HG02852 (cell line): ENCODE measurements at regions not wholly inside any gene's neighbourhood (a gene's known extent, or its start where the extent isn't known, plus 50 kb on each side); places are given as distances from the start of the nearest gene placed in this dataset.

Source experiments
- ATAC-seq: cut with Tn5 transposase; IDR thresholded peaks from one replicate; pipeline ENCODE4 v1.9.1; 2021; ENCODE audit warnings: mild to moderate bottlenecking, moderate library complexity; ENCODE audit not compliant: unreplicated experiment

DNA sequence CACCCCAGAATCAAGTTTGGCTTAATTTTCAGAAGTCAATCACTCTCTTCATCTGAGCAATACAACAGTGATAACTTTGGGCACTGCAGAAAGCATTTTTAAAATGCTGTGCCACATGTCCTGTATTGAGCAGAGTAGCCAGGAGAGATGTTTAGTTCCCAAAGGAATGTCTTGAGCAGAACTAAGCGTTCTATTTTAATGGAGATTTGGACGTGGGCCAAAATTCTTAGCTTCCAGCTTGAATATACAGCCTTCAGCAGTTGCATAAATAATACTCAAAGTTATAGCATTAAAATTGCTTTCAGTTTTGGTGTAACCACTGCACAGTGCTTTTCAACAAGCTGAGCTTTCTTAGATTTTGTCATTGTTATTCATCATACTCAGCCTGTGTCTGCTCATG is 679.2 kb downstream of the NLGN4X start:
- no peak for ATAC-seq

DNA sequence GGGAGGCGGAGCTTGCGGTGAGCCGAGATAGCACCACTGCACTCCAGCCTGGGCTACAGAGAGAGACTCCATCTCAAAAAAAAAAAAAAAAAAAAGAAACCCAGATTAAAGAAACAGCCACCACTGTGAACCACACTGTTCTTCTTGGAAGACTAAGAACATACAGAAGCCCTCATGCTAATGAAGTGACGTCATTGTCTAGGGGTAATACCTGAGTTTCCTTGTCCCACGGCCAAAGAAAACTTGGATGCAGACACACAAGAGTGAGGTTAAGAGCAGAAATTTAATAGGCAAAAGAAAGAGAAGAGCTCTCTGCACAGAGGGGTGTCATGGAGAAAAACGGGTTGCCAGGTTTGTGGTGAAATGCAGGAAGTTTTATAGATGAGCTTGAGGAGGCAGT is 691.6 kb downstream of the NLGN4X start:
- ATAC-seq = no peak

DNA sequence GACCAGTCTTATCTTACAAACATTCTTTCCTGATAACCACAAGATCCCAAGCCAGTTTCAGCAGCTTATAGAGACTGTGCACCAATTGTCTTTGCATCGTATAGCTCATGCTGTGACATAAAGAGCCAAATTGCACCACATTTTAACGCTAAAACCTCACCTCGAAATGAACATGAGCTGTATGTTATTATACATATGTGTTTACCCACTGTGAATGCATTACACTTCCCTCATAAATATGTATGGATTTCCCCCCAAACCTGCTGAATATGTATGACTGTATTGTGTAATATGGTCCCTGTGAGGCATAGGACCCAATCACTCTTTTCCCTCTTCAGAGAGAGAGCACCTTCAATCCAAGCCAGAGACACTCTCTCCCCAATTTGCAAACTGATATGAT is 692.4 kb downstream of the NLGN4X start:
- no peak for ATAC-seq

DNA sequence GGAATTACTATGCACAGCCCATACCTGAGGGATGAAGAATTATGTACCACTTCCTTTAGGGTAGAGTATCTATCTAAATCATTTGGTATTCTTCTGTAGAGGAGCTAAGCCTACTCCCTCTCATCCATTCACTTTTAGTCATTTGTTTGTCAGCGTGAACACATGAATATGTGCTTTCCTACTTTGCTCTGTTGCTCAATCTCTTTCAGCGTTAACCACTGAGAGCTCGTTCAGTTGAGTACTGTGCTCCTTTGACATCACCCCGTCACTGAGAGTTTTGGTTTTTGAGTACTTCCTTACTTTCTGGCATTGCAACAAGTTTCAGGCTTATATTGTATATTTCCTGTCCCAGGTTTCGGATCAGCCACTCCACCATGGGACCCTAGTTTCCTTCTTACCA is 700.6 kb downstream of the NLGN4X start:
- ATAC-seq = no peak

DNA sequence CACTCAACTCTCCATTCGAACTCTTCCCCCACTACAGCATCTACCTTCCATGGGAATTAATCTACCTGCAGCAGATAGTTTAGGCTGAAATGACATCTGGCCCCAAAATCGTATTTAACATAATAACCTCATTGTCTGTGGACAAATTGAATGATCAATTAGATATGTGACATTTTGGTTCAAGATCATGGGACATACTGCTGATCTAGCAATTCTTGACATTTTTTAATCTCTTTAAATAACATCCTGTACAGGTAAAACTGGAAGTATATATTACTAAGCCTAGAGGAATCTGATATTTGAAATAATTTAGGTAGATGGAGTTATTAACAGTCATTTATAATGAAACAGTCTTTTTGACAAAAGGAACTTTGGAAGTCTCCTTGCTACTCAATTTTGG is 702.5 kb downstream of the NLGN4X start:
- no peak for ATAC-seq

DNA sequence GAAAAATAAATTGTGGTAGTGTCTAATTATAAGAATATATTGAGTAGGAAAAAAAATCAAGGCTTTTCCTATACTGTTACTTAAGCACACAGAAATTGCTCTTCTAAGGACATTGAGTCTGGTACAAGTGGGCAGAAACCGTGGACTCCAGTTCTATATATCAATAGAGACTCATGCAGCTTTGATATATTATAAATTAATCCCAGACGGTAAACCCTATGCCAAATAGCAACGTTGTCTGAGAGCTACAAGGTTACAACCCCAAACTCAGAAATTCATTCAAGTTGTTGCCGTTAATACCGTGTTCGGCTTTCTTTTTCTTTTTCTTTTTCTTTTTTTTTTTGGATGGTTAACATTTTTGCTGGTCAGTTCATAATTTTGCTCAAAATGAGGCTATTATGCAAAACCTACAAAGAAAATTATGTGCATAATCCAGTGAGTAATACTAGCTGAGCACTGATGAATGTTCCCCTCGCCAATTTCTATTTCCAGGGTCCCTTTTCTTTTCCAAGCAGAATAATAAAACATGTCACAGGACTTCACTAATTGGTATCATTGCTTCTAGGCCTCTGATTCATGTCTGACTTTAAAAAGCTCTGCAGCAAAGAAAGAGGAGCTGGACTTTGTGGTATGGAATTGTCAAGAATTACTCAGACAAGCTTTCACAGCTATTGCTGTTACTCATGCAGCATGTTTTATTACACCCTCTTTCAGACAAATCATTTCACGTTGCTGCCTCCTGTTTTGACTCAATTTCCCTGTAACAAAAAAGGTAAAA is 737.7 kb downstream of the NLGN4X start:
- no peak for ATAC-seq

DNA sequence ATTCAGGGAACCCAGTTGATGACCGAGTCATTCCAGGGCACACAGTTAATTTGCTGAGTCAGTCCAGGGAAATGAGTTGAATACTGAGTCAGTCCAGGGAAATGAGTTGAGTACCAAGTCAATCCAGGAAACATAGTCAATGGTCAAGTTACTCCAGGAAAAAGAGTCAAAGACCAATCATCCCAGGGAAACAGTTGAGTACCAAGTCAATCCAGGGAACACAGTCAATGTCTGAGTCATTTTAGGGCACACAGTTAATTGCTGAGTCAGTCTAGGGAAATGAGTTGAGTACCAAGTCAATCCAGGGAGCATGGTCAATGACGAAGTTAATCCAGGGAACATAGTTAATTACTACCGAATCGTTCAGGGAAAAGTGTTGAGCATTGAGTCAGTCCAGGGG is 754.4 kb downstream of the NLGN4X start:
- no peak for ATAC-seq

DNA sequence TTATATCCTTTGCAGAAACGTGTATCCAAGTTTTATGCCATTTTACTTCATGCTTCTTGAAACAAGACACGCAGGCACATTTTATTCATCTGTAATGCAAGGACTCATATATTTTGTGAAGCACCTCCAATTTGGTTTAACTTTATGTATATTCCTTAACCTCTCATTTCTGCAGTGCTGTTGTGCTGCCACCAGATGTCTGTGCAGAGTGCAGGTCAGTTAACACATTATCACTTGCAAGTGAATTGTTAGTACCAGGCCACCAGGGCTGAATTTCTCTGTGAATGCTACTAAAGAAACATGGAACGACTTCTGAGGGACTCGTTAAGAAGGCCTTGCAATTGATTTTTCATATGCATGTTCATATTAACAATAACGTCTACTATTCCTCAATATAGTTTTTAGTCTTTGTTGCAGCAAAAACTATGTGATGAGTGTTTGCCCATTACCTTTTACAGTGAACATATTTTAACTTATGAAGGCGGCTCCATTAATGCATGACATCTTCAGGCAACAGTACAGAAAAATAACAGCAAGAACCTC is 770.3 kb downstream of the NLGN4X start:
- ATAC-seq = no peak

DNA sequence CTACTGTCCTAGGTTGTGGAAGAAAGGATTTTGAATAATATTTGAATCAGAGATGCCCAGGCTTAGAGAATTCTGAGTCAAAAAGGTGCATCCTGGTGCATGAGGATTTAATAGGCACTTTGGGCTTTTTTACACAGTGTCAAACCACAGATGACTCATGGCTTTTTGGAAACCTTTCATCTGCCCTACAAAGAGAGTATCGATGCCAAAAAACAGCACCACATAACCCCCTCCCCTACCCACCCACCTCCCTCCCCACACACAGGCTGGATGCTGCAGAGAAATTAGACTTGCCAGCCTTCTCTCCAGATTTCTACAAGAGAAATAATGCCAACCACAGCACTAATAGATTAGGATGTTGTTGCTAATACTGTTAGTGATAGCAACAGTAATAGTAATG is 779.3 kb downstream of the NLGN4X start:
- no peak for ATAC-seq

DNA sequence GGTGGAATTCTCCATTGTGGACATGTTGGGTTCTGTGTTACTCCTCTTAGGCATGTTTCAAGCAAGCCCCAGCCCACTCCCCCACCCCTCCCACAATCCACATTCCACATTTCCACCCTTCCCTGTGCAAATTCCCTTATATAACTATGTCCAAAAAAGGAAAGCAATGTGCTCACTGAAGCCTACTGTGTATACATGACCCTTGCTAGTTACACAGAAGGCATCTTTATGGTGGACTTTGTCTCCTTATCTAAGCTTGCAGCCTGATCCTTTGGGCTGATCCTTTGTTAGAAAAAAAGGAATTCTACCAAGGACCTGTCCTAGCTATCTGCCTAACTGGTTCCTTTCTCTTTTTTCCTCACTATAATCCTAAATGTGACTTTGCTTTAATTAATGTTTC is 796.8 kb downstream of the NLGN4X start:
- ATAC-seq = no peak

DNA sequence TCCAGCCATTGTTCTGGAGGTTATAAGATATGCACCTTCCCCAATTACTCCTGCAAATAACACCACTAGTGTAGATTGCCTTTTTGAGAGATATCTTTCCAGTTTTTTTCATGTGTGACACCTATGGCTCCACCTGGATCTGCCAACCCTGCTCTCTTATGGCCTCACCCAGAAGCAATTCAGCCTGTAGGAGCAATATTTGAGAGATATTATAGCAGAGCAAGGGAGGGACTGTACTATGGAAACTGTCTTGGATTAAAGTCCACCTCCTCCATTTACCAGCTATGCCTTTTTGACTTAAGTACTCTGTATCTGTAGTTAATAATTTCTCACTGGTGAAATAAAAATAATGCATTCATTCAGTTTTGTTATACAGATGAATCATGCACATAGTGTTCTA is 803.5 kb downstream of the NLGN4X start:
- no peak for ATAC-seq

DNA sequence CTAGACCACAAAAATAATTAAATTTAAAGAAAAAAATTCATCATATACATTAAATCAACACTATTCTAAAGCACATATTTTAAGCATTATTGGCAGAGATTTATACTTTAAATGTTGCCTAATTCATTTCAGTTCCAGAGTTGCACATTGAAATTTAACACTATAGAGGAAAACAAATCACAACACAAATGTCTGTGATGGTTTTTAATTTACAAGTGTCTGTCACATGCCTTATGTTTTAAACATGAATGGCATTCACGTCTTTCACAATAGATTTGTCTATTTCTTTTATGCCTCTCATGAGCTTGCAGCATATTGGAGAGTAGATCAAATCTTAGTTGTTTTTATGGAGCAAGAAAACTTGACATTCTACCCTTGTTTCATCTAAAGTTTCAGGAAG is 811.3 kb downstream of the NLGN4X start:
- no peak for ATAC-seq

DNA sequence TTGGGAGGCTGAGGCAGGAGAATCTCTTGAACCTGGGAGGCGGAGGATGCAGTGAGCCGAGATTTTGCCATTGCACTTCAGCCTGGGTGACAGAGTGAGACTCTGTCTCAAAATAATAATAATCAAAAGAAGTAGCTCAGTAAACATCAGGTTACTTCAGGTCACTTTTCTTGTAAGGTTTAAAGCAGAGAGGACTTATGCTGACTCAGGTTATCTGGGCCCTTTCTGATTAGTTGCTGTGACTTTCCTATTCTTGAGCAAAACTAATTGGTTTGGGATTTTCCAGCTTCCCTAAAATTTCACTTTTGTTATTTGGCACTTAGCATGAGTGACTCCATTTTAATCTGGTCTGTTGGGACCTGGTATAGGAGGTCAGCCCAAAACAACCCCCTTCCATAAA is 812.9 kb downstream of the NLGN4X start:
- no peak for ATAC-seq

DNA sequence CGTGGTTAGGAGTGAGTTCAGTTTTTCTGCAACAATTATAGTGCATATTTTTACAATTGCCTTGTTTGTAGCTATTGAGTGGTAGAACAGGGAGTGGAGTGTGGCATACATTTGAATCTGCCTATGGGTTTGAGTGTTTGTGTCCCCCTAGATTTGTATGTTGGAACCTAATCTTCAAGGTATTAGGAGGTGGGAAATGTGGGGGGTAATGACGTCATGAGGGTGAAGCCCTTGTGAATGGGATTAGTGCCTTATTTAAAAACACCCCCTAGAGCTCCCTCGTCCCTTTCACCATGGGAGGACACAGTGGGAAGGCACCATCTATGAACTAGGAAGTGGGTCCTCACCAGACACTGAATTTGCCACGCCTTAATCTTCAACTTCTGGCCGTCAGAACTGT is 819.6 kb downstream of the NLGN4X start:
- ATAC-seq = no peak

DNA sequence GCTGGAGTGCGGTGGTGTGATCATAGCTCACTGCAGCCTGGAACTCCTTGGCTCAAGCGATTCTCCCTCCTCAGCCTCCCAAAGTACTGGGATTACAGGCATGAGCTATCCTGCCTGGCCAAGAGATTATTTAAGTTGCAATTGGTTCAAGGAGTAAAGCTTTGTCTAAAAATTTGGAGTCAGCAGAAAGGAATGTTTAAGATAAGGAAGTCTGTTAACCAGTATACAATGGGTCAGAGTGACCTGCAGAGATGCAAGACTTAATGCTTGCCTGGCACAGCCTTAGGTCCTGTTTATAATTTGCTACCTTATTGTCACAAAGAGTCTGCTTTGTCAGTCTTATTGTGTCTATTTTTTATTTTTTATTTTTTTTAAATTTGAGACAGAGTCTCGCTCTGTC is 826.2 kb downstream of the NLGN4X start:
- ATAC-seq = no peak

DNA sequence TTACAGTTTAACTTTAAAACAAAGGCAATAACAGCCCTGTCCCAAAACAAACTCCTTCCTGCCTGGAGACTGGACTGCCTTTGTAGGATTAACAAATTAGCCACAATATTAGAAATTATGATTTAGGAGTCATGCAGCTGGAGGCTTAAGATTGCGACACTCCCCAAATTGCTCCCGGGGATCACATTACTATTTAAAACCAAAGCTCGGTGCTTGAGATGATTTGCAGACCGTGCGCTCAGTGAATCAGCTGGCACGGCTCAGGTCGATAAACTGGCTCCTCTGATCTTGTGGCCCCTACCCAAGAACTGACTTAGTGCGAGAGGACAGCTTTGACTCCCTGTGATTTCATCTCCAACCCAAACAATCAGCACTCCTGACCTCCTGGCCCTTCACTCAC is 829.3 kb downstream of the NLGN4X start:
- ATAC-seq = no peak

DNA sequence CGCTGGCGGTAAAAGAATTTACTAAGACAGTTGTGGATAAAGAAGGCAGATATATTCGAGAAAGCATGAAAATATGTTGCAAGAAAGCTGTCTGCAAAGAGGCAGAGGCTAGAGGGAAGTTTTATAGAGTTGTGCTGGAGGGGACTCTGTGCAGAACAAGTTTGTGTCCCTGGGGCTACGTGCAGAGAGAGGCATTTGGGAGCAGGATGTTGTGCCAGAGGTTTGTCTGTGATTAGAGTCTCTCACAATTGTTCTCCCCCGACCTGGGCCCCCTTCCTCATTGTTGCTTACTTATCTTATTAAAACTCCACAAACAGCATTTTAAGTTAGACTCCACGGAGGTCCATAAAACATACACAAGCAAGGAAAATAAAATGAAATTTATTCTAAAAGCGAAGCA is 831.3 kb downstream of the NLGN4X start:
- no peak for ATAC-seq

DNA sequence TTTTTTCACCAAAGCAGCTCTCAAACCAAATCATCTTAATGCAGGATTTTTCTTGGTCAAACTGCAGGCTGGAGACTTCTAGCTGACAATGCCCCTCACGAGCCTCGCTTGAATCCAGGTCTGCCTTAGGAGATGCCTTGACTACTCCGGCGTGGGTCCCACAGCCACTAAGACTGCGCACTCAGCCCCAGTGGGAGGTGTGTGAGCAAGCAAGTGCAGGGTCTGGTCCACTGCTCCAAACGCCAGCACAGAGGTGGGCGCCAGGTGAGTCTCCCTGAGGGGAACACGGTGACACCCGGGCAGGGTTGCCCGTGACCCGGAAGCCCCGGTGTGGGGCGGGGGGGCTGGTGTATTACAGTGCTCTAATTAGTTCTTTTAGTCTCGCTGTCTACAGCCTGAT is 838.3 kb downstream of the NLGN4X start:
- no peak for ATAC-seq

DNA sequence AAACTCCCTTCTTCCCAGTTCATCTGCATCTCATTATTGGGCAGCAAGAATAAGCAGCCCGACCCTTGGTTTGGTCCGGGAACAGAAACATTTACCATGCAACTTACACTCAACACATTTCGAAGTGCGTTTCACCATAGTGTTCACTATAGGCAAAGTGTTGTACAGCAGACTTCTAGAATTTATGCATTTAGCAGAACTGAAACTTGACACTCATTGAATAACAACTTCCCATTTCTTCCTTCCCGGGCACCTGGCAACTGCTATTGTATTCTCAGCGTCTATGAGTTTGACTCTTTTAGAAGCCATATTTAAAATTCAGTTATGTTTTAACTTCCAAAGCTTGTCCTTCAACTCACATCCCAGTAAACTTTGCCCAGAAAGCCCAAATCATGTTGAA is 840.6 kb downstream of the NLGN4X start:
- ATAC-seq = peak; percentile 51

DNA sequence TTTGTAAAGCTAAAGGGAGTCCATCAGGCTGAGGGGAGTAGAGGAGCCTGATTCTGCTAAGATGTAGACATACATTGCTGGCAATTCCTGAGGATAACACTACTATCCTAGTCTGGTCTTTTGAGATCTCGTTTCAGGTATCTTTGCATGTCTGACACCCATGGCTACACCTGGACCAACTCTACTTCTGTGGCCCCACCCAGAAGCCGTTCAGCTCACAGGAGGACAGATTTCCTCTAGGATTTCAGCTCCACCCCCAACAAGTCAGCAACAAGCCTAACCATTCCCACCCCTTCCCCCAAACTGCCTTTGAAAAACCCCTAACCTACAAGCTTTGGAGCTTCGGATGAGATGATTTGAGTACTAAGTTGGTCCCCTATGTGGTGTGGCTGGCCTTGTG is 848.2 kb downstream of the NLGN4X start:
- ATAC-seq = no peak

DNA sequence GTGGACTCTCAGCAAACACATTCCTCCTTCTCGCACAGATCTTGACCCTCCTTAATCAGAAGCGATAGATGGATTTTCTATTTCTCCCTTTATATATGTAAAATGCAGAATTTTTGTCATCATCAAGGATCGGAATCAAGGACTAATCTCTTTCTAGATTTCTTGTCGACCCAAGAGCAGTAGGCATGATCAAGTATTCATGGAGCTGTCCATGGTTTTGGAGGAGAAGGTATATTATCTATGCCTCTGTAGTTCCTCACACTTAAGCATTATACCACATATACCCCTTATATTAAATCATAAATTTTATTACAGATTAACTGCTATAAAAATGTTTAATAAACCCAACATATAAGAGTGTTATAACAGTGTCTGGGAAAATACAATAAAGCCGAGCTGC is 886.8 kb downstream of the NLGN4X start:
- ATAC-seq = no peak

DNA sequence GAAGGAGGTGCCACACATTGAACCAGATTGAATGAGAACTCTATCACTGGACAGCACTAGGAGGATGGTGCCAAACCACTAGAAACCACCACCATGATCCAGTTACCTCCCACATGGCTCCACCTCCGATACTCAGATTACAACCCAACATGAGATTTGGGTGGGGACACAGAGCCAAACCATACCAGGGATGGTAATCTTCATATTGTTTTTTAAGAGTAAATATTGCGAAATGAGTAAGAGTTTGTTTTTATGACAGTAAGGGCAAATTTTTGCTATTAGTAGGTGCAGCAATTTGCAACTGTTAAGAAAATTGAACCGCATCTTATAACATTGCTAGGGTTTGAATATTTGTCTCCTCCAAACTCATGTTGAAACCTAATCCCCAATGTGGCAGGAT is 891.5 kb downstream of the NLGN4X start:
- ATAC-seq = no peak

DNA sequence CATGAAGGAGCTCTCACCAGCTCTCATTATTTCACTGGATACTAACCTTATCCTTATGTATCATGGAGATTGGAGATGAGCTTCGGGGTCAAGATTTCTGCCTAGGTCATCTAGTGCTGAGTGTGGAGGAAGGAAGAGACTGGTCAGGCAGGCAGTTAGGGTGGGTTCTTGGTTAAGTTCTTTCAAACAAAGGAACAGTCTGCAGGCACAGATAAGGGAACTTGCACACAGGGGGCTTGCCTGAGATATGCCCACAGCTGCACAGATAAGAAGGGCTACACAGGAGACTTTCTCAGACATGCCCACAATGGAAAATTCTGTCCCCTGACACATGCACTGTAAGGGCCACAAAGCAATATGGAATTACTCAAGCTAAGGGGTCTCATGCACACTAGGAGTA is 904.1 kb downstream of the NLGN4X start:
- ATAC-seq = no peak
